ENCODE measurements at regions not wholly inside any gene's neighbourhood (a gene's known extent, or its start where the extent isn't known, plus 50 kb on each side); places are given as distances from the start of the nearest gene placed in this dataset.

GRCh38 chr2:14557111-14557510, 75.4 kb upstream of the LRATD1 start:
- FAIRE-seq (no peak), DNase-seq (ENCODE audit: low read depth in 1 of 2, low spot score in 2 of 2) (no peak)
- H3K4ac ChIP-seq (replicated peaks; ENCODE audit: insufficient read length, low read depth, low read length), result no peak overlapping the region
- H4K91ac ChIP-seq (replicated peaks; ENCODE audit: insufficient read length, low read length), result no peak overlapping the region
- H3K23ac ChIP-seq (ENCODE audit: insufficient read length), result no peak overlapping the region
- H3K36me3 ChIP-seq (ENCODE audit: control insufficient read depth in 2 of 4, insufficient read depth in 4 of 4, low read length in 3 of 4), result no peaks in the 10 kb centered on the region
- H3K9ac ChIP-seq (replicated peaks in 1 of 4; ENCODE audit: extremely low read depth in 1 of 4, low read depth in 3 of 4, low read length in 3 of 4), result no peak overlapping the region
- H3K23me2 ChIP-seq (ENCODE audit: low read depth, low read length), result no peaks in the 10 kb centered on the region
- H3K4me2 ChIP-seq (ENCODE audit: insufficient read depth in 1 of 2, low read depth in 2 of 2, low read length in 2 of 2), result no peak overlapping the region
- H3K4me1 ChIP-seq (replicated peaks in 1 of 4; ENCODE audit: control insufficient read depth in 3 of 4, insufficient read depth in 4 of 4, low read length in 3 of 4), result no peaks in the 10 kb centered on the region
- ChIA-PET CTCF (ENCODE audit: partially characterized antibody) (interaction anchor here (0.6 to 1.5 kb wide), 2 partner anchors 13 to 440 kb away, joined by 3 to 4 read pairs; no protein-coding TSS in a partner anchor), POLR2A (ENCODE audit: partially characterized antibody) (no interaction called here)
- TF ChIP-seq HDAC6 (IDR thresholded peaks at IDR 0.05; ENCODE audit: low read depth, low read length) (no peak), SP1 (IDR thresholded peaks at IDR 0.05; ENCODE audit: low read depth, low read length) (no peak), E2F6 (IDR thresholded peaks at IDR 0.05) (no peak), CTCF (IDR thresholded peaks at IDR 0.05; ENCODE audit: control extremely low read depth in 1 of 3, insufficient read depth in 1 of 3, low read depth in 1 of 3, low read length in 3 of 3) (no peak)
- no peaks in the 10 kb centered on the region for H3K9me3 ChIP-seq (ENCODE audit: insufficient read depth in 2 of 2, low read depth in 1 of 2, low read length in 1 of 2)
- H4K8ac ChIP-seq (ENCODE audit: extremely low read depth, insufficient read depth, low read length), result no peak overlapping the region
- no peaks in the 10 kb centered on the region for H4K20me1 ChIP-seq (replicated peaks in 1 of 2; ENCODE audit: control insufficient read depth in 1 of 2, insufficient read depth in 2 of 2, low read length in 2 of 2)
- no peaks in the 10 kb centered on the region for H3K27me3 ChIP-seq (replicated peaks in 1 of 4; ENCODE audit: control insufficient read depth in 3 of 4, extremely low read depth in 1 of 4, insufficient read depth in 3 of 4, low read length in 3 of 4)
- H3K56ac ChIP-seq (replicated peaks; ENCODE audit: insufficient read length, low read depth, low read length), result no peak overlapping the region
- no peaks in the 10 kb centered on the region for H3K79me1 ChIP-seq (ENCODE audit: low read depth, low read length)
- H3K14ac ChIP-seq (ENCODE audit: insufficient read length), result no peak overlapping the region
- H2BK12ac ChIP-seq (ENCODE audit: low read depth, low read length), result no peak overlapping the region
- H2AK5ac ChIP-seq (ENCODE audit: low read depth, low read length), result no peak overlapping the region
- no peak overlapping the region for H3K4me3 ChIP-seq (ENCODE audit: extremely low read depth in 1 of 4, insufficient read depth in 2 of 4, low read depth in 3 of 4, low read length in 4 of 4)
- no peaks in the 10 kb centered on the region for H3K79me2 ChIP-seq (ENCODE audit: control insufficient read depth in 1 of 2, insufficient read depth in 2 of 2, low read length in 2 of 2)
- H3K18ac ChIP-seq (ENCODE audit: extremely low read depth, low read length), result no peak overlapping the region
- no peak overlapping the region for H2BK5ac ChIP-seq (ENCODE audit: low read depth, low read length)
- no peak overlapping the region for H3K27ac ChIP-seq (ENCODE audit: low read depth, low read length)
- no peak overlapping the region for H2BK20ac ChIP-seq (ENCODE audit: low read length)
- no peak overlapping the region for H4K5ac ChIP-seq (ENCODE audit: insufficient read length, low read depth, low read length)
- H2AFZ ChIP-seq (ENCODE audit: low read length), result no peak overlapping the region
- 100% methylated on average over 1 of the region's 1 CpG; no CpG with 5 or more reads in 1 of the 2 experiments for WGBS, 2 experiments (ENCODE audit: extremely low coverage in 1 of 2, insufficient coverage in 1 of 2, insufficient read length in 1 of 2, insufficient replicate concordance in 2 of 2, low coverage in 1 of 2, low lambda C conversion rate in 2 of 2, missing lambda C conversion rate in 1 of 2)
- H2BK15ac ChIP-seq (ENCODE audit: low read length), result no peak overlapping the region
- H2BK120ac ChIP-seq (replicated peaks; ENCODE audit: low read depth, low read length), result no peak overlapping the region

All from H1 (cell line).